DOHH2 (cell line): ENCODE measurements at regions not wholly inside any gene's neighbourhood (a gene's known extent, or its start where the extent isn't known, plus 50 kb on each side); places are given as distances from the start of the nearest gene placed in this dataset.

Experiments
- H3F3A ChIP-seq: fragments of 200-600 bp; sonication (generic), shearing (Covaris generic); 2 replicates; pipeline ENCODE4 v1.6.0; 2016; ENCODE audit warnings: antibody characterized with exemption, mild to moderate bottlenecking; ENCODE audit not compliant: control insufficient read depth, insufficient read depth
- H3K27ac ChIP-seq: fragments of 200-600 bp; sonication (generic); 2 replicates; pipeline ENCODE4 v1.5.1; 2014; ENCODE audit warnings: low read depth, mild to moderate bottlenecking, low read length, moderate library complexity
- H3K27me3 ChIP-seq: fragments of 200-600 bp; sonication (generic); 2 replicates; pipeline ENCODE4 v1.6.1; 2014; ENCODE audit warnings: mild to moderate bottlenecking, low read length, mixed read lengths; ENCODE audit not compliant: control insufficient read depth
- H3K36me3 ChIP-seq: fragments of 200-600 bp; sonication (generic); 2 replicates; pipeline ENCODE4 v1.6.1; 2014; ENCODE audit warnings: mild to moderate bottlenecking, low read length, moderate library complexity, mixed read lengths; ENCODE audit not compliant: control insufficient read depth
- H3K4me1 ChIP-seq: fragments of 200-600 bp; sonication (generic); 2 replicates; pipeline ENCODE4 v1.6.1; 2014; ENCODE audit warnings: mild to moderate bottlenecking, low read length, mixed read lengths; ENCODE audit not compliant: control insufficient read depth
- H3K4me2 ChIP-seq: fragments of 200-600 bp; sonication (generic); 2 replicates; pipeline ENCODE4 v1.6.0; 2014; ENCODE audit warnings: mild to moderate bottlenecking, low read length, moderate library complexity
- H3K4me3 ChIP-seq: fragments of 200-600 bp; sonication (generic); 2 replicates; pipeline ENCODE4 v1.5.1; 2014; ENCODE audit warnings: mild to moderate bottlenecking, low read length, mixed read lengths
- H3K79me2 ChIP-seq: fragments of 200-600 bp; sonication (generic); 2 replicates; pipeline ENCODE4 v1.6.1; 2014; ENCODE audit warnings: mild to moderate bottlenecking, low read length, mixed read lengths; ENCODE audit not compliant: control insufficient read depth
- H3K9me2 ChIP-seq: fragments of 200-600 bp; sonication (generic); replicated peaks from 2 replicates; pipeline ENCODE4 v1.6.1; 2014; ENCODE audit warnings: mild to moderate bottlenecking, low read length, mixed read lengths; ENCODE audit not compliant: control insufficient read depth
- H3K9me3 ChIP-seq: fragments of 200-600 bp; sonication (generic); 2 replicates; pipeline ENCODE4 v1.6.1; 2014; ENCODE audit warnings: antibody characterized with exemption, low read length, mixed read lengths; ENCODE audit not compliant: control insufficient read depth, insufficient read depth
- H4K20me1 ChIP-seq: fragments of 200-600 bp; sonication (generic); 2 replicates; pipeline ENCODE4 v1.6.0; 2014; ENCODE audit warnings: low read depth, mild to moderate bottlenecking, antibody characterized with exemption, low read length, moderate library complexity; ENCODE audit not compliant: control insufficient read depth, insufficient read depth
- EZH2phosphoT487 ChIP-seq: fragments of 200-600 bp; sonication (generic); IDR thresholded peaks from 2 replicates; pipeline ENCODE4 v1.6.1; 2017; ENCODE audit warnings: borderline replicate concordance, mild to moderate bottlenecking, antibody characterized with exemption, low read length, moderate library complexity, mixed read lengths
- TF ChIP-seq, protein P1 (sequence below): fragments of 200-600 bp; sonication (generic); IDR thresholded peaks from one replicate; pipeline ENCODE4 v1.5.1; 2014; ENCODE audit warnings: antibody characterized with exemption, mild to moderate bottlenecking, low read depth, low read length; ENCODE audit not compliant: poor library complexity, severe bottlenecking

DNA sequence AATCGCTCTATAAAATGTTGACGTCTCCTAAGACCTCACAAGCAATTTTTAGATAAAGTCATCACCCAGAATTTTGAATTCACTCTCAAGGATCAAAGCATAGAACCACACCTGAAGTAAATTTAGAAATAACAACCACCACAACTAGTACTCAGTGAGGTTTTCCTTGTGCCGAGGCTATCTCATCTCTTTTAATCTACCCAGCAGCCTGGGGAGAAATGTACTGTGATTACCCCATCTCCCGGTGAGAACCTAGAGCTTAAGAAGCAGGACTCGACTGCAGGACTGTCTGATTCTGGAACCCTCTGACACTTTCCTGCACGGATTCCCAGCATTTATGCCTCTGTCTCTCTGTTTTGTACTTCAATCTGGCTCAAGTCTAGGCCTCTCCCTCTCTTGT is 180.9 kb upstream of the PLXNC1 start:
- H3K4me3 ChIP-seq = no peak overlapping the region
- H3K9me3 ChIP-seq = no peaks in the 10 kb centered on the region
- no peaks in the 10 kb centered on the region for H4K20me1 ChIP-seq
- H3K4me2 ChIP-seq = no peak overlapping the region
- no peaks in the 10 kb centered on the region for H3K79me2 ChIP-seq
- no peak for TF ChIP-seq EZH2phosphoT487
- TF ChIP-seq, protein P1, sequence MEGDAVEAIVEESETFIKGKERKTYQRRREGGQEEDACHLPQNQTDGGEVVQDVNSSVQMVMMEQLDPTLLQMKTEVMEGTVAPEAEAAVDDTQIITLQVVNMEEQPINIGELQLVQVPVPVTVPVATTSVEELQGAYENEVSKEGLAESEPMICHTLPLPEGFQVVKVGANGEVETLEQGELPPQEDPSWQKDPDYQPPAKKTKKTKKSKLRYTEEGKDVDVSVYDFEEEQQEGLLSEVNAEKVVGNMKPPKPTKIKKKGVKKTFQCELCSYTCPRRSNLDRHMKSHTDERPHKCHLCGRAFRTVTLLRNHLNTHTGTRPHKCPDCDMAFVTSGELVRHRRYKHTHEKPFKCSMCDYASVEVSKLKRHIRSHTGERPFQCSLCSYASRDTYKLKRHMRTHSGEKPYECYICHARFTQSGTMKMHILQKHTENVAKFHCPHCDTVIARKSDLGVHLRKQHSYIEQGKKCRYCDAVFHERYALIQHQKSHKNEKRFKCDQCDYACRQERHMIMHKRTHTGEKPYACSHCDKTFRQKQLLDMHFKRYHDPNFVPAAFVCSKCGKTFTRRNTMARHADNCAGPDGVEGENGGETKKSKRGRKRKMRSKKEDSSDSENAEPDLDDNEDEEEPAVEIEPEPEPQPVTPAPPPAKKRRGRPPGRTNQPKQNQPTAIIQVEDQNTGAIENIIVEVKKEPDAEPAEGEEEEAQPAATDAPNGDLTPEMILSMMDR = no peak
- H3K4me1 ChIP-seq = no peaks in the 10 kb centered on the region
- no peak overlapping the region for H3K27ac ChIP-seq
- no peaks in the 10 kb centered on the region for H3K9me2 ChIP-seq
- 0 out of 2 replicates have a peak, but pooled peaks cover 2% of the 10 kb centered on the region for H3K27me3 ChIP-seq
- no peaks in the 10 kb centered on the region for H3F3A ChIP-seq
- H3K36me3 ChIP-seq = no peaks in the 10 kb centered on the region

GRCh38 chr12:93968536-93969285 is 179.7 kb upstream of the PLXNC1 start:
- Histone ChIP-seq H3F3A (no peaks in the 10 kb centered on the region), H3K36me3 (no peaks in the 10 kb centered on the region), H3K4me1 (no peaks in the 10 kb centered on the region), H3K9me2 (no peaks in the 10 kb centered on the region), H3K4me2 (no peak overlapping the region), H3K4me3 (no peak overlapping the region), H3K27ac (no peak overlapping the region), H3K79me2 (no peaks in the 10 kb centered on the region), H3K27me3 (0 out of 2 replicates have a peak, but pooled peaks cover 2% of the 10 kb centered on the region), H4K20me1 (no peaks in the 10 kb centered on the region), H3K9me3 (no peaks in the 10 kb centered on the region)
- TF ChIP-seq, protein P1 = no peak
- TF ChIP-seq EZH2phosphoT487 = no peak

DNA sequence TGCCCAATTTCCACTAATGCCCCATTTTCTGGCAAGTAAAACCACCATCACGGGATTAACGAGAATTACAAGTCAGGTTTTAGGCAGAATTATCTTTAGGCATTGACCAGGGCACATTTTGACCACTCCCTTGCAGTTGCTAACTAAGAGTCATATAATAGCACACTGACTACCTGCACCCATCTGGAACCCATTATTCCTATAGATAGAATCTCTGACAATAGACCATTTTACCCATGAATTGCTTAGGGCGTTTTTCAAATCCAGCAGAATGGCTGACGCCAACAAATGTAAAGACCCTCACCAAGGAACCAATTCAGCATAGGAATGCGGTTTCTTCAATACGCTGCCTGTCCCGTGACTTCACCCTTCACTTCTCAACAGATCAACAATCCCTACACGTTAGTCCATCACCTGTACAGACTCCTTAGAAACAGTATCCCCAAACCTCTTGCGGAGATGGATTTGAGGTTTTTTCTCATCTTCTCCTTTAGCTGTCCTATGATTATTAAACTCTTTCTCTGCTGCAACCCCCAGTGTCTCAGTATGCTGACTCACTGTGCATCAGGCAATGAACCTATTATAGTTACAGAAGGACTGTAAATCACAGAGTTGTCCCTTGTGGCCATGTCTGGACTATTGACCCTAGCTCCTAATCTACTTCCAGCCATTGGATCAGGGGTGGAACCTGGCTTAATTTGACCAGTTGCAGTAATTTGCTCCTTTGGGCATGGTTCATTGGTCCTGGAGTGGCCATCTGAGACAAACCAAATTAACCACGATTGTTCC is 177.3 kb upstream of the PLXNC1 start:
- Histone ChIP-seq H3K9me2 (no peaks in the 10 kb centered on the region), H3K27me3 (peaks cover 5% of the 10 kb centered on the region; the same call in 1 of the 2 replicates), H3F3A (no peaks in the 10 kb centered on the region), H3K4me1 (no peaks in the 10 kb centered on the region), H3K36me3 (no peaks in the 10 kb centered on the region), H3K79me2 (no peaks in the 10 kb centered on the region), H4K20me1 (no peaks in the 10 kb centered on the region), H3K4me3 (no peak overlapping the region), H3K9me3 (no peaks in the 10 kb centered on the region), H3K27ac (no peak overlapping the region), H3K4me2 (no peak overlapping the region)
- no peak for TF ChIP-seq EZH2phosphoT487
- TF ChIP-seq, protein P1 = no peak
